HG03460 (cell line): ENCODE measurements at regions not wholly inside any gene's neighbourhood (a gene's known extent, or its start where the extent isn't known, plus 50 kb on each side); places are given as distances from the start of the nearest gene placed in this dataset.
"Not testable (repeated sequence)": the region's sequence is repeated elsewhere in the genome, so short reads cannot be mapped to it uniquely, and the experiment has no call there.

Experiments used
- ATAC-seq: cut with Tn5 transposase; IDR thresholded peaks from one replicate; pipeline ENCODE4 v1.9.1; 2021; ENCODE audit not compliant: unreplicated experiment

GRCh38 chr21:10270211-10270610 lies 251.2 kb upstream of the TPTE start:
- not testable (repeated sequence) for ATAC-seq

- not testable (repeated sequence) for ATAC-seq
These were observed 249.6 kb upstream of the TPTE start for GRCh38 chr21:10271666-10272207.

DNA sequence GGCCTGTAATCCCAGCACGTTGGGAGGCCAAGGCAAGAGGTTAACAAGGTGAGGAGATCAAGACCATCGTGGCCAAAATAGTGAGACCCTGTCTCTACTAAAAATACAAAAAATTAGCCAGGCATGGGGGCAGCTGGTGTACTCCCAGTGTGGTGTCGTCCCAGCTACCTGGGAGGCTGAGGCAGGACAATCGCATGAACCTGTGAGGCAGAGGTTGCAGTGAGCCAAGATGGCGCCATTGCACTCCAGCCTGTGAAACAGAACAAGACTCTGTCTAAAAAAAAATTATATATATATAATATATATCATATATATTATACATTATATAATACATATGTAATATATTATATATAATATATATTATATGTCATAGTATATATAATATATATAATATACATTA lies 249.2 kb upstream of the TPTE start:
- ATAC-seq: peak; percentile 56

DNA sequence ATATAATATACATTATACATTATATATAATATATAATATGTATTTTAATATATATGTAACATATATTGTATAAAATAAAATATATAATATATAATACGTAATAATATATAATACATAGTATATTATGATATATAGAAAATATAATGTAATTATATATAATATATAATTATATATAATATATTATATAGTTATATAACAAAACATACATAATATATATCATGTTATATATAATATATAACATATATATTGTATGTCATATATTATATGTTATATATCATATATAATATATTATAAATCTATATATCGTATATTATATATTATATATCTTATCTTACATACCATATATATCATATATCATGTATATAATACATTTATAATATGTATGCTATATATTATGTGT lies 248.2 kb upstream of the TPTE start:
- no peak for ATAC-seq

GRCh38 chr21:10273794-10274338 lies 247.5 kb upstream of the TPTE start:
- not testable (repeated sequence) for ATAC-seq
